ENCODE measurements at regions not wholly inside any gene's neighbourhood (a gene's known extent, or its start where the extent isn't known, plus 50 kb on each side); places are given as distances from the start of the nearest gene placed in this dataset.

GRCh38 chr6:11367638-11368199 is 135.3 kb upstream of the NEDD9 start (continued):
- TF ChIP-seq BCL3 (CRISPR knock-in tag; IDR thresholded peaks at IDR 0.05) (peak; percentile 84), HOXD1 (CRISPR knock-in tag; IDR thresholded peaks at IDR 0.05) (no peak; the same call in 1 of the 2 replicates), ZNF691 (CRISPR knock-in tag; IDR thresholded peaks at IDR 0.05; ENCODE audit: borderline replicate concordance, low read depth) (no peak), ZFAT (CRISPR knock-in tag; conservative IDR thresholded peaks at IDR 0.05) (no peak), CSRNP2 (CRISPR knock-in tag; conservative IDR thresholded peaks at IDR 0.05; ENCODE audit: low read depth) (no peak), HBP1 (CRISPR knock-in tag; IDR thresholded peaks at IDR 0.05; ENCODE audit: low read depth) (peak; percentile 73), RORA (CRISPR knock-in tag; IDR thresholded peaks at IDR 0.05) (no peak), ZBTB1 (CRISPR knock-in tag; IDR thresholded peaks at IDR 0.05; ENCODE audit: borderline replicate concordance) (no peak), MLLT10 (CRISPR knock-in tag; IDR thresholded peaks at IDR 0.05) (no peak), ZNF383 (CRISPR knock-in tag; IDR thresholded peaks at IDR 0.05; ENCODE audit: borderline replicate concordance) (no peak), ETV5 (CRISPR knock-in tag; IDR thresholded peaks at IDR 0.05; ENCODE audit: borderline replicate concordance) (peak; percentile 71; the same call in 1 of the 2 replicates), FOXM1 (CRISPR knock-in tag; IDR thresholded peaks at IDR 0.05) (no peak), ZBTB3 (CRISPR knock-in tag; IDR thresholded peaks at IDR 0.05; ENCODE audit: borderline replicate concordance, low read depth) (peak; percentile 42; the same call in 1 of the 2 replicates), ZNF34 (CRISPR knock-in tag; IDR thresholded peaks at IDR 0.05; ENCODE audit: borderline replicate concordance) (no peak), ZNF256 (CRISPR knock-in tag; conservative IDR thresholded peaks at IDR 0.05) (0 out of 2 replicates have a peak, but pooled peaks have one; percentile 7), KAT7 (CRISPR knock-in tag; IDR thresholded peaks at IDR 0.05; ENCODE audit: borderline replicate concordance) (peak; percentile 30), ZNF253 (CRISPR knock-in tag; IDR thresholded peaks at IDR 0.05; ENCODE audit: borderline replicate concordance) (no peak), ZNF414 (CRISPR knock-in tag; IDR thresholded peaks at IDR 0.05) (no peak; the same call in 1 of the 2 replicates), KDM2A (CRISPR knock-in tag; IDR thresholded peaks at IDR 0.05; ENCODE audit: borderline replicate concordance, low read depth) (peak; percentile 51), KLF9 (CRISPR knock-in tag; IDR thresholded peaks at IDR 0.05; ENCODE audit: low read depth) (peak; percentile 80; the same call in 1 of the 2 replicates), SMARCE1 (IDR thresholded peaks at IDR 0.05; ENCODE audit: borderline replicate concordance) (no peak), RXRA (CRISPR knock-in tag; IDR thresholded peaks at IDR 0.05) (peak; percentile 84), ZNF619 (CRISPR knock-in tag; IDR thresholded peaks at IDR 0.05) (no peak), RAD21 (CRISPR knock-in tag; IDR thresholded peaks at IDR 0.05) (peak; percentile 52), POLR2A (IDR thresholded peaks at IDR 0.05; ENCODE audit: insufficient read depth in 1 of 2, low read depth in 2 of 2, low read length in 2 of 2) (peak; percentile 58 to 60; a peak in 3 of 4 replicates), PPARG (CRISPR knock-in tag; conservative IDR thresholded peaks at IDR 0.05) (peak; percentile 76; the same call in 1 of the 2 replicates), REXO4 (CRISPR knock-in tag; IDR thresholded peaks at IDR 0.05; ENCODE audit: borderline replicate concordance) (no peak)

Data from HepG2 (cell line).